Activated CD4-positive, alpha-beta T cell treated with anti-CD3 and anti-CD28 coated beads, Interleukin-2, Interleukin-4, amounts not matched to agents 100 ng/mL and 50 ng/mL, durations not matched to agents 16 hours and 8 hours (primary cell): ENCODE measurements at regions not wholly inside any gene's neighbourhood (a gene's known extent, or its start where the extent isn't known, plus 50 kb on each side); places are given as distances from the start of the nearest gene placed in this dataset.

ENCODE experiments used
- DNase-seq: peaks from one replicate; pipeline ENCODE4 v3.0.0-alpha.2; 2020; ENCODE audit warnings: low spot score

DNA sequence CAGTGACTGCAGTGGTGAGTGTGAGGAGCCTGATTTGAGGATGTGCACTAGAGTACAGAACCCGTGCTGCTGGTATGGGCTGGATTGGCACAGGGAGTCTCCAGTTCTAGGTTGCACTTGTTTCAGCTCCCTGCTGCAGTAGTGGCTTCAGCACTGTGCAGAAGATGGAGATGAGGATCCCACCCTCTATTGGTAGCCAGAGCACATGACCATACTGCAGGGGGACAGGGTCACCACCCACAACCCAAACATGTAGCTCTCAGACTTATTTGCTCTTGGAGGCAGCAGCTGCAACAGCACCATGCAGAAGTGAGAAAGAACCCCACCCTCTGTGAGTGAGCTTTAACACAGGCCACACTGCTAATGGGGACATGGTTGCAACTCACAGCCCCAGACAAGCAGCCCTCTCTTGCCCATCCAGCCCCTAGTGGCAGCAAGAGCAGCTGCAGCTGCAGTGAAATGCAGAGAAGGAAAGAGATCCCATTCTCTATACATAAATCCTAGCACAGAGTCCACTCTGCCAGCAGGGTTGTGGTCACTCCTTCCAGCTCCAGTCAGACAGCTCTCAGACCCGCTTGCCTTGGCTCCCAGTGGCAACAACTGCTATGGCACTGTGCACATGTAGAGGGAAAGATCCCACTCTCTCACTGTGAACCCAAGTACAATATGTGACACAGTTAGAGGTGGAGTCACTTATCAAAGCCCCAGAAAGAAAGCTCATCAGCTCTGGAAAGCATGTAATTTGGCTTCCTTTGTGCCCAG is 51.4 kb upstream of the SCIN start:
- peak; percentile 3 for DNase-seq

DNA sequence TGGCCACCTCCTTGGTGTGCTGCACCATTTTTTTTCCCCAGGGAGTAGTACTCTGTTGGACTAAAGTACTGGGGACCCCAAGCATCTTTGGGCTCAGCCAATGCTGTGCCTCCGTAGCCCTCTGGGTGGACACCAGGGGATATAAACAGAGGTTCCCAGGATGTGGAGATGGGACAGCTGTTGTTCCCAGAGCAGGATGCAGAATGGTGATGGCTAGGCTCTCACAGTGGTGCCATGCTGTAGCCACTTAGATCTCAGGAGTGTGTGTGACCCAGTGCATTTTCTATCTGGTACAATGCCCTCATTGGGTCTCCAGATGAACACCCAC is 50.9 kb upstream of the SCIN start:
- no peak for DNase-seq
